Neutrophil (primary cell): ENCODE measurements at regions not wholly inside any gene's neighbourhood (a gene's known extent, or its start where the extent isn't known, plus 50 kb on each side); places are given as distances from the start of the nearest gene placed in this dataset.

Experiments used
- H3K27ac ChIP-seq: fragments of 200-600 bp; sonication (generic); 2 replicates; pipeline ENCODE4 v1.5.1; 2016; ENCODE audit warnings: mild to moderate bottlenecking, moderate library complexity
- H3K27me3 ChIP-seq: fragments of 200-600 bp; sonication (generic); 2 replicates; pipeline ENCODE4 v1.6.0; 2016; ENCODE audit warnings: mild to moderate bottlenecking
- H3K36me3 ChIP-seq: fragments of 200-600 bp; sonication (generic); 2 replicates; pipeline ENCODE4 v1.5.1; 2017
- H3K4me1 ChIP-seq, 2 experiments: fragments of 200-600 bp in 1 of 2; sonication (generic) in 1 of 2; 1 replicate in 1 of 2; 2 replicates in 1 of 2; pipeline versions ENCODE4 v1.5.1 to v1.6.1; 2013 to 2016; ENCODE audit warnings: low read depth in 1 of 2, low read length in 1 of 2, mild to moderate bottlenecking in 1 of 2, moderate library complexity in 1 of 2; ENCODE audit not compliant: control insufficient read depth in 1 of 2, insufficient read depth in 1 of 2
- H3K4me3 ChIP-seq, 2 experiments: fragments of 200-600 bp in 1 of 2; sonication (generic) in 1 of 2; 1 replicate in 1 of 2; 2 replicates in 1 of 2; pipeline ENCODE4 v1.5.1; 2013 to 2016; ENCODE audit warnings: low read depth in 1 of 2, low read length in 1 of 2, mild to moderate bottlenecking in 1 of 2, moderate library complexity in 1 of 2
- H3K9me3 ChIP-seq: fragments of 200-600 bp; sonication (generic); 2 replicates; pipeline ENCODE4 v1.5.1; 2016
- TF ChIP-seq, protein P1 (sequence below): fragments of 200-600 bp; sonication (generic); IDR thresholded peaks from 2 replicates; pipeline ENCODE4 v1.5.1; 2016; ENCODE audit warnings: antibody characterized with exemption

- TF ChIP-seq, protein P1, sequence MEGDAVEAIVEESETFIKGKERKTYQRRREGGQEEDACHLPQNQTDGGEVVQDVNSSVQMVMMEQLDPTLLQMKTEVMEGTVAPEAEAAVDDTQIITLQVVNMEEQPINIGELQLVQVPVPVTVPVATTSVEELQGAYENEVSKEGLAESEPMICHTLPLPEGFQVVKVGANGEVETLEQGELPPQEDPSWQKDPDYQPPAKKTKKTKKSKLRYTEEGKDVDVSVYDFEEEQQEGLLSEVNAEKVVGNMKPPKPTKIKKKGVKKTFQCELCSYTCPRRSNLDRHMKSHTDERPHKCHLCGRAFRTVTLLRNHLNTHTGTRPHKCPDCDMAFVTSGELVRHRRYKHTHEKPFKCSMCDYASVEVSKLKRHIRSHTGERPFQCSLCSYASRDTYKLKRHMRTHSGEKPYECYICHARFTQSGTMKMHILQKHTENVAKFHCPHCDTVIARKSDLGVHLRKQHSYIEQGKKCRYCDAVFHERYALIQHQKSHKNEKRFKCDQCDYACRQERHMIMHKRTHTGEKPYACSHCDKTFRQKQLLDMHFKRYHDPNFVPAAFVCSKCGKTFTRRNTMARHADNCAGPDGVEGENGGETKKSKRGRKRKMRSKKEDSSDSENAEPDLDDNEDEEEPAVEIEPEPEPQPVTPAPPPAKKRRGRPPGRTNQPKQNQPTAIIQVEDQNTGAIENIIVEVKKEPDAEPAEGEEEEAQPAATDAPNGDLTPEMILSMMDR: no peak
These were observed 1308.4 kb downstream of the SLITRK5 start for GRCh38 chr13:88979465-88980175.

GRCh38 chr13:89003656-89004055, 1332.5 kb downstream of the SLITRK5 start:
- no peaks in the 10 kb centered on the region for H3K27me3 ChIP-seq
- TF ChIP-seq, protein P1: no peak
- H3K4me3 ChIP-seq: no peak overlapping the region
- H3K9me3 ChIP-seq: no peaks in the 10 kb centered on the region
- no peaks in the 10 kb centered on the region for H3K36me3 ChIP-seq
- no peaks in the 10 kb centered on the region for H3K4me1 ChIP-seq
- no peak overlapping the region for H3K27ac ChIP-seq

More at GRCh38 chr13:88979465-88980175, 1308.4 kb downstream of the SLITRK5 start:
- Histone ChIP-seq H3K36me3 (no peaks in the 10 kb centered on the region), H3K27me3 (no peaks in the 10 kb centered on the region), H3K9me3 (no peaks in the 10 kb centered on the region), H3K4me3 (no peak overlapping the region), H3K27ac (no peak overlapping the region), H3K4me1 (no peaks in the 10 kb centered on the region)

- no peak overlapping the region for H3K27ac ChIP-seq
- no peaks in the 10 kb centered on the region for H3K36me3 ChIP-seq
- no peaks in the 10 kb centered on the region for H3K9me3 ChIP-seq
- no peak overlapping the region for H3K4me3 ChIP-seq
- H3K4me1 ChIP-seq: no peaks in the 10 kb centered on the region
- TF ChIP-seq, protein P1: no peak
- H3K27me3 ChIP-seq: no peaks in the 10 kb centered on the region
These were observed 1340.4 kb downstream of the SLITRK5 start for GRCh38 chr13:89011615-89012014.

- Histone ChIP-seq H3K27ac (no peak overlapping the region), H3K9me3 (no peaks in the 10 kb centered on the region), H3K4me1 (no peaks in the 10 kb centered on the region), H3K27me3 (no peaks in the 10 kb centered on the region), H3K36me3 (no peaks in the 10 kb centered on the region), H3K4me3 (no peak overlapping the region)
- TF ChIP-seq, protein P1: no peak
These were observed 1356.6 kb downstream of the SLITRK5 start for GRCh38 chr13:89027694-89028306.

DNA sequence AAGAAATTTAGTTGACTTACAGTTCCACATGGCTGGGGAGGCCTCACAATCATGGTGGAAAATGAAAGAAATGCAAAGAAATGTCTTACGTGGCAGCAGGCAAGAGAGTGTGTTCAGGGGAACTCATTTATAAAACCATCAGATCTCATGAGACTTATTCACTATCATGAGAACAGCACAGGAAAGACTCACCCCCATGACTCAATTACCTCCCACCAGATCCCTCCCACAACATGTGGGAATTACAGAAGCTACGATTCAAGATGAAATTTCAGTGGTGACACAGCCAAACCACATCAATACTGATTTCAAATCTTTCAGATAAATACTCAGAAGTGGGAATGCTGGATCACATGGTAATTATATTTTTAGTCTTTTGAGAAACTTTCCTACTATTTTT, 1357.9 kb downstream of the SLITRK5 start:
- Histone ChIP-seq H3K4me3 (no peak overlapping the region), H3K9me3 (no peaks in the 10 kb centered on the region), H3K27ac (no peak overlapping the region), H3K4me1 (no peaks in the 10 kb centered on the region), H3K36me3 (no peaks in the 10 kb centered on the region), H3K27me3 (no peaks in the 10 kb centered on the region)
- TF ChIP-seq, protein P1: no peak
